Cardiac fibroblast (primary cell): ENCODE measurements at regions not wholly inside any gene's neighbourhood (a gene's known extent, or its start where the extent isn't known, plus 50 kb on each side); places are given as distances from the start of the nearest gene placed in this dataset.
A peak's percentile ranks its signal among the peaks of the same experiment; 100 is the strongest.

Source experiments
- DNase-seq, 2 donors: peaks; one replicate each; pipeline versions ENCODE4 v3.0.0 to v3.0.0-alpha.2; 2010; ENCODE audit warnings: low read depth in 2 of 2
- H3K4me3 ChIP-seq, 2 donors: replicated peaks in 1 of 2; 1 replicate in 1 of 2; 2 replicates in 1 of 2; pipeline ENCODE4 v1.5.1; 2011; ENCODE audit warnings: low read depth in 2 of 2, low read length in 2 of 2, mild to moderate bottlenecking in 2 of 2, moderate library complexity in 1 of 2
- TF ChIP-seq, protein P1 (sequence below): IDR thresholded peaks from one replicate; pipeline ENCODE4 v1.5.1; 2011; ENCODE audit warnings: low read depth, mild to moderate bottlenecking, low read length, inconsistent platforms

DNA sequence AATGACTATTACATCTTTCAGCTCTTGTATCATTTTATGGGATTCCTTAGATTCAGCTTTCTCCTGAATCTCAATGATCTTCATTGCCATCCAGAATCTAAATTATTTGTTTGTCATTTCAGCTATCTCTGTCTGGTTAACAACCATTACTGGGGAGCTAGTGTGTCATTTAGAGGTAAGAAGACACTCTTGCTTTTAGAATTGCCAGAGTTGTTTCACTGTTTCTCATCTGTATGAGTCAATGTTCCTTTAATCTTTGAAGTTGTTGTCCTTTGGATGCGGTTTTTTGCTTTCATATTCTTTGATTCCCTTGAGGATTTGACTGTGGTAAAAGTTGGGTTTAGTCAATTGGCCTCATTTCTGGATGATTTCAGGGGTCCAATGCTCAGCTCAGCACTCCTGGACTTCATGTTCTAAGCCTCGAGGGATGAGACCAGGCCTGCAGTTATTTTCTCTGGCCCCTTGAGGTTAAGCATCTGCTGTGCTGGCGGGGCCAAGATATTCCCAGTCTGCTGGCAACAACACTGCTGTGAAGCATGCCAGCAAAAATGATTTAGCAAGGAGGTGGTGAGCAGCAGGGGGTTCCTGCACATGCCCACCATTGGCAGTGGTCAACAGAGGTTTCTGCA, 102.4 kb upstream of the PCSK5 start:
- H3K4me3 ChIP-seq = no peak overlapping the region
- DNase-seq = peak in 1 of 2 donors; percentile 92
- TF ChIP-seq, protein P1, sequence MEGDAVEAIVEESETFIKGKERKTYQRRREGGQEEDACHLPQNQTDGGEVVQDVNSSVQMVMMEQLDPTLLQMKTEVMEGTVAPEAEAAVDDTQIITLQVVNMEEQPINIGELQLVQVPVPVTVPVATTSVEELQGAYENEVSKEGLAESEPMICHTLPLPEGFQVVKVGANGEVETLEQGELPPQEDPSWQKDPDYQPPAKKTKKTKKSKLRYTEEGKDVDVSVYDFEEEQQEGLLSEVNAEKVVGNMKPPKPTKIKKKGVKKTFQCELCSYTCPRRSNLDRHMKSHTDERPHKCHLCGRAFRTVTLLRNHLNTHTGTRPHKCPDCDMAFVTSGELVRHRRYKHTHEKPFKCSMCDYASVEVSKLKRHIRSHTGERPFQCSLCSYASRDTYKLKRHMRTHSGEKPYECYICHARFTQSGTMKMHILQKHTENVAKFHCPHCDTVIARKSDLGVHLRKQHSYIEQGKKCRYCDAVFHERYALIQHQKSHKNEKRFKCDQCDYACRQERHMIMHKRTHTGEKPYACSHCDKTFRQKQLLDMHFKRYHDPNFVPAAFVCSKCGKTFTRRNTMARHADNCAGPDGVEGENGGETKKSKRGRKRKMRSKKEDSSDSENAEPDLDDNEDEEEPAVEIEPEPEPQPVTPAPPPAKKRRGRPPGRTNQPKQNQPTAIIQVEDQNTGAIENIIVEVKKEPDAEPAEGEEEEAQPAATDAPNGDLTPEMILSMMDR = no peak

DNA sequence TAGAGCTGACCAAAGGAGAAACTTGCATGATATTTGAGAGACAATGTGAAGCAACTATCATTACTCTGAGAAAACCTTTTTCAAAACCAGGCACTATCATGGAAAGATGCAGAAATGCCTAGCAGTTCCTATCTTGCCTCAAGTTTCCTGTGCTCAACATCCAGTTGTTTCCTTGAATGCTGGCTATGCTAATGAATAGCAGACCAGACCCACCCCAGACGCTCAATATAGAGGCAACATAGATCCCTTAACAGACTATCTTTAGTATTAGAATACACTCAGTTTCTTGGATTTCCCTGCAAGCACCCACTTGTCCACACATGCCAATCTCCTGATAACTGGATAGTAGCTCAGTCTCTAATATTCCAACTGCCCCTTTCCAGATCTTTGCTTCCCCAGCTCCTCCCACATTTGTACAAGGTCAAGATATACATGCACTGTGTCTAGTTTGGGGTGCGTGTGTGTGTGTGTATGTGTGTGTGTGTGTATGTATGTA, 93.3 kb upstream of the PCSK5 start:
- TF ChIP-seq, protein P1 = no peak
- DNase-seq = no peak
- no peak overlapping the region for H3K4me3 ChIP-seq

DNA sequence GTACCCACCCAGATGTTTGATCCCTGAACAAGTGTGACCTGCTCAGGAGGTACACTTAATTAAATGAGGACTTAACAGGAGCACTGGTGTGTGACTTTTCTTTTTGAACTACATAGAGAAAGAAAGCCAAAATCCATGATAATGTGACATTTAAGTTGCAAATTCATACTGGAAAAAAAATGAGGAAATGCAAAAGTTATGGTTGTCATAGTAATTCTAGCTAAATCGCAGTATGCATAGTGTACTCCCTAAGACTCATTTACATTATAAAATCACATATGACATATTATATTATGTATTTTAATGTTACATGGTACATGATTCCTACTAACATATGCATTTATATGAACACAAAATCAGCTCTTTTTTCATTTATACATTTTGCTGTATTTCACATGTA, 92.0 kb upstream of the PCSK5 start:
- no peak overlapping the region for H3K4me3 ChIP-seq
- DNase-seq = no peak
- TF ChIP-seq, protein P1 = no peak

DNA sequence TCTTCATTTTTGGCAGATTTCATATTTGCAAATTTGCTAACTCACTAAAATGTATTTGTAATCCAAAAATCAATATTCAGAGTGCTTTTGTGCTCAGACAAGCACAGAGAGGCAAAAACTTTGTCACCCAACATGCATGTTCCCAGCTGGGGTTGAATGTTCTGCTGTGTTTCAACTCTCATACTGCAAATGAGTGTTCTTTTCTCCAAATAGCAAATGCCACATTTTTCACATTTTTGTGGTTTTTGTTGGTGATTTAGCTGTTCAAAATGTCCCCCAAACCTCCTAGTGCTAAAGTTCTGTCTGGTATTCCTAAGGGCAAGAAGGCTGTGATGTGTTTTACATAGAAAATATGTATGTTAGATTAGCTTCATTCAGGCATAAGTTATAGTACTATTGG, 87.3 kb upstream of the PCSK5 start:
- peak; percentile 23 to 87 for DNase-seq

DNA sequence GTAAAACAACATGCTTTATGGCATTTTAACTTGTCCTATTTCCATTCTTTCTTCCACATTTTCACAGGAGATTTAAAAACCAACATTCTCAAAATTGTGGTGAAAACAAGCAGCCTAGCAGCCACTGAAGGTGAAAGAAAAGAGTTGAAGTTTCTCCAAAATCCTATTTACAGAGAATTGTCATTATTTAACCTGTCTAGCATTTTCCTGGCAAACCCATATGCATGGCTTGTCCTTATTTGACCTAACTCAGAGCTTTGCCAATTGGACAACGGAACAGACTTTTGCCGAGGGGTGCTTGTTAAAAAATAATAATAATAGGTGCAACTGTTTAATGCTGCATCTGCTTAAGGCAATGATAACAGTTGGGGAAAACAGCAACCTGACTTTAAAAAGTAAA, 80.4 kb upstream of the PCSK5 start:
- DNase-seq = no peak
- H3K4me3 ChIP-seq = no peak overlapping the region
- TF ChIP-seq, protein P1 = no peak

More for the DNA sequence above, 87.3 kb upstream of the PCSK5 start:
- no peak overlapping the region for H3K4me3 ChIP-seq
- TF ChIP-seq, protein P1 = no peak

DNA sequence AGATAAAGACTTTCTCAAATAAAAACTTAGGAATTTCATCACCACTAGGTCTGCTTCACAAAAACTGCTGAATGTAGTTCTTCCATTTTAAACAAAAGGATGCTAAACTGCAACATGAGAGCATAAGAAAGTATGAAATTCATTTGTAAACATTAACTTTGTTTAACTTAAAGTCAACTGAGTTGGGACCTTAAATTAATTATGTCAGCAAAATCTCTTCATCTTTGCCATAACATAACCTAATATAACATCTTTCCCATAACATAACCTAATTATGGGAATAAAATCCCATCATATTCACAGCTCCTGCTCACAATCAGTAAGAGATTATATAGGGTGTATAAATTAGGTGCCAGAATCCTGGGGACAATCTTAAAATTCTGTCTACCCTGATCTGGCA, 78.8 kb upstream of the PCSK5 start:
- no peak overlapping the region for H3K4me3 ChIP-seq
- no peak for DNase-seq
- TF ChIP-seq, protein P1 = no peak

DNA sequence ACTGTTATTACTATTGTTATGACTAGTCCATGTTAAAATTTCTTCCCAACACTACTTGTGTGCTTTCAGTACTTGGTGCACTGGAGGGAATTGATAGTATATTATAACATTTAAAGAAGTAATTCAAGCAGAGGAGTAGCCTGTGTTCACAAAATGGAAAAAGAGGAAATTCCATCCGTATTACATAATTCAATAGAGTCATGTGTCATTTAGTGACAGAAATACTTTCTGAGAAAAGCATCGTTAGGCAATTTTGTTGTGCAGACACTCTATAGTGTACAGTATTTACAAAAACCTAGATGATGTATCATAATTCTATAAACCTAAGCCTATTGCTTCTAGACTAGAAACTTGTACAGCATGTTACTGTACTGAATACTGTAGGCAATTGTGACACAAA, 78.3 kb upstream of the PCSK5 start:
- DNase-seq = peak in 1 of 2 donors; percentile 32
- TF ChIP-seq, protein P1 = no peak
- no peak overlapping the region for H3K4me3 ChIP-seq
